ENCODE measurements at regions not wholly inside any gene's neighbourhood (a gene's known extent, or its start where the extent isn't known, plus 50 kb on each side); places are given as distances from the start of the nearest gene placed in this dataset.

DNA sequence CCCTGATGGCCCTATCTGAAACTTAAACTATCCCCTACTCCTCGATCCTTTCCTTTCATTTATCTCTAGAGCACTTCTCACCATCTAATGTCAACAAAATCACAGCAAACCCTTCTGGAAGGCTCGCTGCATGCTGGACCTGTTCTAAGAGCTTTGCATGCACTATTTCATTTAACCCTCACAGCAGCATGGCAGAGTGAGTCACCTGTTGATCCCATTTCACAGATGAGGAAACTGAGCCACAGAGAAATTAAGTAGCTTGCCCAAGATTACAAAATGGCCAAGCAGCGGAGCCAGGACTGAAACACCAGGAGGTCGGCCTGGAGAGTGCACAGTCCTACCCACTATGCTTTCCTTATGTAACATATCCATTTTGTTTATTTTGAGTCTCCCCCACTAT lies 93.1 kb downstream of the ZNF622 start:
- Histone ChIP-seq H4K91ac (replicated peaks; ENCODE audit: insufficient read length, low read length) (no peak overlapping the region), H3K18ac (ENCODE audit: extremely low read depth, low read length) (no peak overlapping the region), H3K56ac (replicated peaks; ENCODE audit: insufficient read length, low read depth, low read length) (no peak overlapping the region), H3K23me2 (ENCODE audit: low read depth, low read length) (peaks cover 3% of the 10 kb centered on the region; the same call in 1 of the 2 replicates), H3K9me3 (ENCODE audit: insufficient read depth in 2 of 2, low read depth in 1 of 2, low read length in 1 of 2) (no peaks in the 10 kb centered on the region), H3K4me1 (replicated peaks in 1 of 4; ENCODE audit: control insufficient read depth in 3 of 4, insufficient read depth in 4 of 4, low read length in 3 of 4) (no peaks in the 10 kb centered on the region), H2BK12ac (ENCODE audit: low read depth, low read length) (no peak overlapping the region), H4K20me1 (replicated peaks in 1 of 2; ENCODE audit: control insufficient read depth in 1 of 2, insufficient read depth in 2 of 2, low read length in 2 of 2) (no peaks in the 10 kb centered on the region), H4K8ac (ENCODE audit: extremely low read depth, insufficient read depth, low read length) (no peak overlapping the region), H3K4me3 (ENCODE audit: extremely low read depth in 1 of 4, insufficient read depth in 2 of 4, low read depth in 3 of 4, low read length in 4 of 4) (no peak overlapping the region), H3K27ac (ENCODE audit: low read depth, low read length) (no peak overlapping the region), H3K79me2 (ENCODE audit: control insufficient read depth in 1 of 2, insufficient read depth in 2 of 2, low read length in 2 of 2) (no peaks in the 10 kb centered on the region), H3K27me3 (replicated peaks in 1 of 4; ENCODE audit: control insufficient read depth in 3 of 4, extremely low read depth in 1 of 4, insufficient read depth in 3 of 4, low read length in 3 of 4) (no peaks in the 10 kb centered on the region), H3K36me3 (ENCODE audit: control insufficient read depth in 2 of 4, insufficient read depth in 4 of 4, low read length in 3 of 4) (no peaks in the 10 kb centered on the region), H2AK5ac (ENCODE audit: low read depth, low read length) (no peak overlapping the region), H3K4ac (replicated peaks; ENCODE audit: insufficient read length, low read depth, low read length) (no peak overlapping the region), H2BK5ac (ENCODE audit: low read depth, low read length) (no peak overlapping the region), H3K9ac (replicated peaks in 1 of 4; ENCODE audit: extremely low read depth in 1 of 4, low read depth in 3 of 4, low read length in 3 of 4) (no peak overlapping the region), H4K5ac (ENCODE audit: insufficient read length, low read depth, low read length) (no peak overlapping the region), H3K23ac (ENCODE audit: insufficient read length) (no peak overlapping the region), H2BK20ac (ENCODE audit: low read length) (no peak overlapping the region), H3K79me1 (ENCODE audit: low read depth, low read length) (no peaks in the 10 kb centered on the region), H2BK120ac (replicated peaks; ENCODE audit: low read depth, low read length) (no peak overlapping the region), H3K14ac (ENCODE audit: insufficient read length) (no peak overlapping the region), H3K4me2 (ENCODE audit: insufficient read depth in 1 of 2, low read depth in 2 of 2, low read length in 2 of 2) (no peak overlapping the region), H2AFZ (ENCODE audit: low read length) (no peak overlapping the region), H2BK15ac (ENCODE audit: low read length) (no peak overlapping the region)
- DNase-seq (ENCODE audit: low read depth in 1 of 2, low spot score in 2 of 2), result no peak
- ChIA-PET POLR2A (ENCODE audit: partially characterized antibody) (no interaction called here), CTCF (ENCODE audit: partially characterized antibody) (no interaction called here)
- no peak for FAIRE-seq
- TF ChIP-seq TCF12 (IDR thresholded peaks at IDR 0.05; ENCODE audit: low read depth, low read length), result no peak
- 71 to 100% methylated on average over 1 to 4 of the region's 4 CpGs for WGBS, 2 experiments (ENCODE audit: extremely low coverage in 1 of 2, insufficient coverage in 1 of 2, insufficient read length in 1 of 2, insufficient replicate concordance in 2 of 2, low coverage in 1 of 2, low lambda C conversion rate in 2 of 2, missing lambda C conversion rate in 1 of 2)
